SK-N-SH (cell line): ENCODE measurements at regions not wholly inside any gene's neighbourhood (a gene's known extent, or its start where the extent isn't known, plus 50 kb on each side); places are given as distances from the start of the nearest gene placed in this dataset.

ENCODE experiments used
- CTCF ChIP-seq: fragments of 200-600 bp; sonication (generic); IDR thresholded peaks from 2 replicates; pipeline ENCODE4 v1.6.1; 2017; ENCODE audit warnings: antibody characterized with exemption, mild to moderate bottlenecking, moderate library complexity
- EP300 ChIP-seq, 2 experiments: IDR thresholded peaks; 2 replicates each; pipeline versions ENCODE4 v1.4.0 to v1.6.1; 2012; ENCODE audit warnings: borderline replicate concordance in 1 of 2, low read depth in 1 of 2, low read length in 1 of 2
- PBX3 ChIP-seq: IDR thresholded peaks from 2 replicates; pipeline ENCODE4; 2012
- POLR2AphosphoS5 ChIP-seq: IDR thresholded peaks from 2 replicates; pipeline ENCODE4 v1.6.1; 2012; ENCODE audit warnings: low read depth, low read length
- REST ChIP-seq: IDR thresholded peaks from 2 replicates; pipeline ENCODE4 v1.6.1; 2012; ENCODE audit warnings: mild to moderate bottlenecking, low read depth, low read length, moderate library complexity
- SIN3A ChIP-seq: IDR thresholded peaks from 2 replicates; pipeline ENCODE4 v1.6.1; 2012; ENCODE audit warnings: low read depth, mild to moderate bottlenecking, low read length, moderate library complexity, borderline replicate concordance
- ZBTB33 ChIP-seq: IDR thresholded peaks from 2 replicates; pipeline ENCODE4 v1.4.0; 2012; ENCODE audit warnings: low read depth, borderline replicate concordance

GRCh38 chr3:194058753-194059152 is 77.2 kb upstream of the HES1 start:
- TF ChIP-seq CTCF (no peak), PBX3 (no peak), SIN3A (no peak), EP300 (IDR thresholded peaks at IDR 0.05; ENCODE audit: borderline replicate concordance in 1 of 2, low read depth in 1 of 2, low read length in 1 of 2) (no peak), REST (no peak), POLR2AphosphoS5 (no peak), ZBTB33 (no peak)
